PC-9 (cell line): ENCODE measurements at regions not wholly inside any gene's neighbourhood (a gene's known extent, or its start where the extent isn't known, plus 50 kb on each side); places are given as distances from the start of the nearest gene placed in this dataset.

Experiments
- BruUV-seq: library from RNA; stranded (reverse); fragments of 400-500 nt; replicated peaks from 2 replicates; lab custom pipeline; 2021; lab: Mats Ljungman, UMichigan
- CTCF ChIA-PET: fragments of 300-600 bp; sonication (Branson Sonifier 250); formaldehyde crosslinking; loops from one replicate; lab custom pipeline; 2022; ENCODE audit warnings: antibody characterized with exemption; lab: Charles Lee
- POLR2A ChIA-PET: fragments of 300-600 bp; sonication (Branson Sonifier 250); formaldehyde crosslinking; loops from one replicate; lab custom pipeline; 2022; ENCODE audit warnings: antibody characterized with exemption; ENCODE audit not compliant: unreplicated experiment; lab: Charles Lee
- DNase-seq, 2 experiments: peaks; one replicate each; pipeline versions ENCODE4 v3.0.0 to v3.0.0-alpha.2; 2015 to 2022; ENCODE audit warnings: mixed read lengths in 1 of 2
- H2AFZ ChIP-seq: fragments of 200-600 bp; sonication (generic); 2 replicates; pipeline ENCODE4 v1.8.1; 2017; ENCODE audit warnings: antibody characterized with exemption
- H3F3A ChIP-seq: fragments of 200-600 bp; sonication (generic); 2 replicates; pipeline ENCODE4 v1.8.1; 2017; ENCODE audit warnings: antibody characterized with exemption, mild to moderate bottlenecking, low read depth; ENCODE audit not compliant: insufficient read depth
- H3K27ac ChIP-seq: fragments of 200-600 bp; sonication (generic); 2 replicates; pipeline ENCODE4 v1.6.1; 2016; ENCODE audit warnings: mixed run types
- H3K27me3 ChIP-seq: fragments of 200-600 bp; sonication (generic); 2 replicates; pipeline ENCODE4 v1.6.1; 2016; ENCODE audit warnings: low read depth, mixed run types; ENCODE audit not compliant: insufficient read depth
- H3K36me3 ChIP-seq: fragments of 200-600 bp; sonication (generic); 2 replicates; pipeline ENCODE4 v1.6.1; 2016; ENCODE audit warnings: low read depth, mixed run types
- H3K4me1 ChIP-seq: fragments of 200-600 bp; sonication (generic); replicated peaks from 2 replicates; pipeline ENCODE4 v1.6.1; 2016; ENCODE audit warnings: mixed run types; ENCODE audit not compliant: insufficient read depth
- H3K4me2 ChIP-seq: fragments of 200-600 bp; sonication (generic); 2 replicates; pipeline ENCODE4 v1.6.1; 2017; ENCODE audit warnings: mixed run types
- H3K4me3 ChIP-seq: fragments of 200-600 bp; sonication (generic); 2 replicates; pipeline ENCODE4 v1.6.1; 2016; ENCODE audit warnings: mixed run types
- H3K79me2 ChIP-seq: fragments of 200-600 bp; sonication (generic); 2 replicates; pipeline ENCODE4 v1.6.1; 2017; ENCODE audit warnings: low read depth, mixed run types
- H3K9me2 ChIP-seq: fragments of 200-600 bp; sonication (generic); 2 replicates; pipeline ENCODE4 v1.8.1; 2017; ENCODE audit warnings: mild to moderate bottlenecking; ENCODE audit not compliant: insufficient read depth
- H3K9me3 ChIP-seq: fragments of 200-600 bp; sonication (generic); 2 replicates; pipeline ENCODE4 v1.8.1; 2016; ENCODE audit warnings: low read depth; ENCODE audit not compliant: insufficient read depth
- H4K20me1 ChIP-seq: fragments of 200-600 bp; sonication (generic); 2 replicates; pipeline ENCODE4 v1.8.1; 2017; ENCODE audit not compliant: insufficient read depth
- CTCF ChIP-seq: fragments of 200-600 bp; sonication (generic); conservative IDR thresholded peaks from 2 replicates; pipeline ENCODE4 v1.6.1; 2017; ENCODE audit warnings: mixed run types, antibody characterized with exemption, mild to moderate bottlenecking, moderate library complexity
- EZH2 ChIP-seq: fragments of 200-600 bp; sonication (generic); IDR thresholded peaks from 2 replicates; pipeline ENCODE4 v1.8.0; 2017; ENCODE audit warnings: antibody characterized with exemption, low read depth
- intact Hi-C: fragments of 100-400 bp; cut with micrococcal nuclease; formaldehyde crosslinking; loops from one replicate; pipeline ENCODE4 v1.10.0; 2022; ENCODE audit not compliant: unreplicated experiment

- no peak overlapping the region for H2AFZ ChIP-seq
- H3K9me3 ChIP-seq = no peaks in the 10 kb centered on the region; the same call in 1 of the 2 replicates
- peak overlapping the region; percentile 46 for H3K27ac ChIP-seq
- H3K4me2 ChIP-seq = peak overlapping the region; percentile 21
- H3K79me2 ChIP-seq = no peaks in the 10 kb centered on the region
- DNase-seq = peak; percentile 13 to 85
- intact Hi-C loops = loop anchor here (1.0 to 10.0 kb wide), 7 partner anchors 92 to 1404 kb away; no protein-coding TSS in a partner anchor
- no peak overlapping the region for H3K4me3 ChIP-seq
- H3F3A ChIP-seq = peaks cover 7% of the 10 kb centered on the region; the same call in 1 of the 2 replicates
- H3K9me2 ChIP-seq = no peaks in the 10 kb centered on the region
- no peaks in the 10 kb centered on the region for H3K36me3 ChIP-seq
- no peaks in the 10 kb centered on the region for H4K20me1 ChIP-seq
- BruUV-seq = no TSS peak
- ChIA-PET CTCF (no interaction called here), POLR2A (no interaction called here)
- no peaks in the 10 kb centered on the region for H3K27me3 ChIP-seq
- TF ChIP-seq EZH2 = no peak
- no peak for TF ChIP-seq CTCF
- H3K4me1 ChIP-seq = peaks cover 15% of the 10 kb centered on the region
These were observed 1249.4 kb upstream of the SLC10A2 start for GRCh38 chr13:104315606-104316005.

- CTCF ChIA-PET = no interaction called here
- H3K79me2 ChIP-seq = no peaks in the 10 kb centered on the region
- H3K36me3 ChIP-seq = no peaks in the 10 kb centered on the region
- H3K4me2 ChIP-seq = peak overlapping the region; percentile 21; the same call in 1 of the 2 replicates
- H4K20me1 ChIP-seq = no peaks in the 10 kb centered on the region
- intact Hi-C loops = loop anchor here (1.0 to 10.0 kb wide), 7 partner anchors 92 to 1404 kb away; no protein-coding TSS in a partner anchor
- peak in 1 of 2 experiments; percentile 9 for DNase-seq
- TF ChIP-seq CTCF (no peak), EZH2 (no peak)
- no peaks in the 10 kb centered on the region for H3K27me3 ChIP-seq
- H3K9me2 ChIP-seq = no peaks in the 10 kb centered on the region
- POLR2A ChIA-PET = no interaction called here
- H2AFZ ChIP-seq = no peak overlapping the region
- no peaks in the 10 kb centered on the region; the same call in 1 of the 2 replicates for H3K9me3 ChIP-seq
- peak overlapping the region; percentile 46 for H3K27ac ChIP-seq
- peaks cover 7% of the 10 kb centered on the region; the same call in 1 of the 2 replicates for H3F3A ChIP-seq
- no peak overlapping the region for H3K4me3 ChIP-seq
- H3K4me1 ChIP-seq = peaks cover 15% of the 10 kb centered on the region
- BruUV-seq = no TSS peak
These were observed 1248.8 kb upstream of the SLC10A2 start for GRCh38 chr13:104314926-104315535.

GRCh38 chr13:104314321-104314720 lies 1248.1 kb upstream of the SLC10A2 start:
- H3K4me1 ChIP-seq = peaks cover 15% of the 10 kb centered on the region
- TF ChIP-seq EZH2 (no peak), CTCF (no peak)
- H3F3A ChIP-seq = peaks cover 7% of the 10 kb centered on the region
- no TSS peak for BruUV-seq
- no peak overlapping the region for H3K4me2 ChIP-seq
- no peak overlapping the region for H3K27ac ChIP-seq
- H3K4me3 ChIP-seq = no peak overlapping the region
- intact Hi-C loops = loop anchor here (10.0 kb wide), 2 partner anchors 460 to 1280 kb away; no protein-coding TSS in a partner anchor
- no peak overlapping the region for H2AFZ ChIP-seq
- DNase-seq = no peak
- no peaks in the 10 kb centered on the region for H3K27me3 ChIP-seq
- ChIA-PET POLR2A (no interaction called here), CTCF (no interaction called here)
- no peaks in the 10 kb centered on the region for H3K79me2 ChIP-seq
- no peaks in the 10 kb centered on the region for H4K20me1 ChIP-seq
- no peaks in the 10 kb centered on the region for H3K36me3 ChIP-seq
- no peaks in the 10 kb centered on the region; the same call in 1 of the 2 replicates for H3K9me3 ChIP-seq
- H3K9me2 ChIP-seq = no peaks in the 10 kb centered on the region
